ENCODE measurements at regions not wholly inside any gene's neighbourhood (a gene's known extent, or its start where the extent isn't known, plus 50 kb on each side); places are given as distances from the start of the nearest gene placed in this dataset.

- no peak overlapping the region for H3K4me3 Mint-ChIP-seq (ENCODE audit: low read depth)
- H3K27me3 Mint-ChIP-seq (ENCODE audit: low read depth): no peaks in the 10 kb centered on the region
- H3K36me3 Mint-ChIP-seq (ENCODE audit: low read depth): no peaks in the 10 kb centered on the region
- intact Hi-C loops (cut with micrococcal nuclease): no loop called here
- no peak for DNase-seq (ENCODE audit: low spot score)
- no peak overlapping the region for H3K27ac Mint-ChIP-seq
- no peaks in the 10 kb centered on the region for H3K4me1 Mint-ChIP-seq (ENCODE audit: low read depth)
- H3K9me3 Mint-ChIP-seq: peaks cover 9% of the 10 kb centered on the region
These were observed 518.0 kb upstream of the TBX3 start for GRCh38 chr12:115201966-115202365.

GRCh38 chr12:115199831-115200230 is 515.9 kb upstream of the TBX3 start:
- no peaks in the 10 kb centered on the region for H3K27me3 Mint-ChIP-seq (ENCODE audit: low read depth)
- H3K4me3 Mint-ChIP-seq (ENCODE audit: low read depth): no peak overlapping the region
- no peaks in the 10 kb centered on the region for H3K4me1 Mint-ChIP-seq (ENCODE audit: low read depth)
- H3K36me3 Mint-ChIP-seq (ENCODE audit: low read depth): no peaks in the 10 kb centered on the region
- no peak overlapping the region for H3K27ac Mint-ChIP-seq
- peaks cover 9% of the 10 kb centered on the region for H3K9me3 Mint-ChIP-seq
- intact Hi-C loops (cut with micrococcal nuclease): no loop called here
- no peak for DNase-seq (ENCODE audit: low spot score)

GRCh38 chr12:115194857-115195256 is 510.9 kb upstream of the TBX3 start:
- no peak for DNase-seq (ENCODE audit: low spot score)
- no peak overlapping the region for H3K27ac Mint-ChIP-seq

DNA sequence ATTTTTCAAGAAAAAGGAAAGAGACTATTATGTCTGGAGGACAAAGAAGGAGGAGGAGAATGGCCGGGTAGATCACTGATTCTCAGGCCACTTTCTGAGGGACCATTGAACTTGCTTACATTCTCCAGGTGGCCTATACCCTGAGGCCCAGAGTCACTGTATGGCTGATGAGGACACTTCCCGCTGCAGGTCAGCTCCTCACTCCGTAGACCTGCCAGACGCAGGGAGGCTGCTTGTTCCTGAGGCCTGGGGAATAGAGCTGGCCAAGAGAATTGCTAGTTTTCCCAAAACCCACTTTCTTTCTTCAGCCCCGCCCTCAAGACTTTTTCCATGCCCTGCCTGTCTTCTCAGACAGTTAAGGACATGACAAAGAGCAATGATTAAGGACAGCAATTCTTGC is 510.5 kb upstream of the TBX3 start:
- Mint-ChIP-seq H3K27me3 (ENCODE audit: low read depth) (no peaks in the 10 kb centered on the region), H3K27ac (no peak overlapping the region), H3K36me3 (ENCODE audit: low read depth) (no peaks in the 10 kb centered on the region), H3K4me1 (ENCODE audit: low read depth) (no peaks in the 10 kb centered on the region), H3K9me3 (peaks cover 8% of the 10 kb centered on the region), H3K4me3 (ENCODE audit: low read depth) (no peak overlapping the region)
- no peak for DNase-seq (ENCODE audit: low spot score)
- intact Hi-C loops (cut with micrococcal nuclease): no loop called here

More at GRCh38 chr12:115194857-115195256, 510.9 kb upstream of the TBX3 start:
- H3K9me3 Mint-ChIP-seq: peaks cover 9% of the 10 kb centered on the region
- no peak overlapping the region for H3K4me3 Mint-ChIP-seq (ENCODE audit: low read depth)
- intact Hi-C loops (cut with micrococcal nuclease): no loop called here
- no peaks in the 10 kb centered on the region for H3K27me3 Mint-ChIP-seq (ENCODE audit: low read depth)
- no peaks in the 10 kb centered on the region for H3K4me1 Mint-ChIP-seq (ENCODE audit: low read depth)
- no peaks in the 10 kb centered on the region for H3K36me3 Mint-ChIP-seq (ENCODE audit: low read depth)

GRCh38 chr12:115191342-115191741 is 507.4 kb upstream of the TBX3 start:
- Mint-ChIP-seq H3K27me3 (ENCODE audit: low read depth) (no peaks in the 10 kb centered on the region), H3K27ac (no peak overlapping the region), H3K36me3 (ENCODE audit: low read depth) (no peaks in the 10 kb centered on the region), H3K4me3 (ENCODE audit: low read depth) (no peak overlapping the region), H3K9me3 (peaks cover 4% of the 10 kb centered on the region), H3K4me1 (ENCODE audit: low read depth) (no peaks in the 10 kb centered on the region)
- intact Hi-C loops (cut with micrococcal nuclease): no loop called here
- DNase-seq (ENCODE audit: low spot score): no peak

GRCh38 chr12:115190010-115190770 is 506.2 kb upstream of the TBX3 start:
- no peaks in the 10 kb centered on the region for H3K4me1 Mint-ChIP-seq (ENCODE audit: low read depth)
- no peak for DNase-seq (ENCODE audit: low spot score)
- no peak overlapping the region for H3K27ac Mint-ChIP-seq
- intact Hi-C loops (cut with micrococcal nuclease): no loop called here
- no peaks in the 10 kb centered on the region for H3K36me3 Mint-ChIP-seq (ENCODE audit: low read depth)
- H3K27me3 Mint-ChIP-seq (ENCODE audit: low read depth): no peaks in the 10 kb centered on the region
- no peak overlapping the region for H3K4me3 Mint-ChIP-seq (ENCODE audit: low read depth)
- peaks cover 4% of the 10 kb centered on the region for H3K9me3 Mint-ChIP-seq

DNA sequence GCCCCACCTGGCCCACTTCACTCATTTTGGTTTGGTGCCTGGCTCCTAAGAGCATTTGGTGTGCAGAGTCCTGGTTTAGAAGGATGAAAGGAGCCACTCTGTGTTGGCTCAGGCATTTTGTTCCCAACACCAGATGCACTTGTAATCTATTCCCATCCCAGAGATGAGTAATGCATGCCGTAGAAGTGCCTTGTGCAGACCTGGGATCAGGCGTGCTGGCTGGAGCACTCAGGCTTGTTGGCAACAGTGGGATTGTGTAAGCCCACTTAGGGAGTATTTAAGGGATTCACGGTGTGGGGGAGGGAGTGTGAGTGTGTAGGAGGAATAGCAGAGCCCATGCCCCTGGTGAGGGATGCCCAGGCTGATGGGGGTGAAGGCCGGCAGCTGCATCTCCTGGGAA is 501.5 kb upstream of the TBX3 start:
- H3K36me3 Mint-ChIP-seq (ENCODE audit: low read depth): no peaks in the 10 kb centered on the region
- no peaks in the 10 kb centered on the region for H3K4me1 Mint-ChIP-seq (ENCODE audit: low read depth)
- H3K27me3 Mint-ChIP-seq (ENCODE audit: low read depth): no peaks in the 10 kb centered on the region
- intact Hi-C loops (cut with micrococcal nuclease): no loop called here
- no peak for DNase-seq (ENCODE audit: low spot score)
- H3K9me3 Mint-ChIP-seq: peaks cover 16% of the 10 kb centered on the region
- H3K27ac Mint-ChIP-seq: no peak overlapping the region
- no peak overlapping the region for H3K4me3 Mint-ChIP-seq (ENCODE audit: low read depth)

GRCh38 chr12:115183752-115184151 is 499.8 kb upstream of the TBX3 start:
- Mint-ChIP-seq H3K9me3 (peaks cover 16% of the 10 kb centered on the region), H3K36me3 (ENCODE audit: low read depth) (no peaks in the 10 kb centered on the region), H3K4me1 (ENCODE audit: low read depth) (no peaks in the 10 kb centered on the region), H3K27ac (no peak overlapping the region), H3K27me3 (ENCODE audit: low read depth) (no peaks in the 10 kb centered on the region), H3K4me3 (ENCODE audit: low read depth) (no peak overlapping the region)
- intact Hi-C loops (cut with micrococcal nuclease): no loop called here
- DNase-seq (ENCODE audit: low spot score): no peak

DNA sequence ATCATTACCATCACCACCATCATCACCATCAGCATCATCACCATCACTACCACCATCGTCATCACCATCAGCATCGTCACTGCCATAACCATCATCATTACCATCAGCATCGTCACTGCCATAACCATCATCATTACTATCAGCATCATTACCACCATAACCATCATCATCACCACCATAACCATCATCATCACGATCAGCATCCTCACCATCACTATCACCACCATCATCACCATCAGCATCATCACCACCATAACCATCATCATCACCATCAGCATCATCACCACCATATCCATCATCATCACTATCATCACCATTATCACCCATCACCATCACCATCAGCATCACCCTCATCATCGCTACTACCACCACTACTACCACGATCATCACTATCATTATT is 493.9 kb upstream of the TBX3 start:
- no peak for DNase-seq (ENCODE audit: low spot score)
- H3K27ac Mint-ChIP-seq: no peak overlapping the region
- H3K9me3 Mint-ChIP-seq: no peaks in the 10 kb centered on the region
- no peak overlapping the region for H3K4me3 Mint-ChIP-seq (ENCODE audit: low read depth)
- intact Hi-C loops (cut with micrococcal nuclease): no loop called here
- no peaks in the 10 kb centered on the region for H3K27me3 Mint-ChIP-seq (ENCODE audit: low read depth)
- no peaks in the 10 kb centered on the region for H3K4me1 Mint-ChIP-seq (ENCODE audit: low read depth)
- no peaks in the 10 kb centered on the region for H3K36me3 Mint-ChIP-seq (ENCODE audit: low read depth)

GRCh38 chr12:115176741-115177400 is 492.9 kb upstream of the TBX3 start:
- H3K9me3 Mint-ChIP-seq: no peaks in the 10 kb centered on the region
- H3K27me3 Mint-ChIP-seq (ENCODE audit: low read depth): no peaks in the 10 kb centered on the region
- DNase-seq (ENCODE audit: low spot score): no peak
- no peak overlapping the region for H3K27ac Mint-ChIP-seq
- no peaks in the 10 kb centered on the region for H3K36me3 Mint-ChIP-seq (ENCODE audit: low read depth)
- no peaks in the 10 kb centered on the region for H3K4me1 Mint-ChIP-seq (ENCODE audit: low read depth)
- intact Hi-C loops (cut with micrococcal nuclease): no loop called here
- no peak overlapping the region for H3K4me3 Mint-ChIP-seq (ENCODE audit: low read depth)

- H3K27me3 Mint-ChIP-seq (ENCODE audit: low read depth): no peaks in the 10 kb centered on the region
- no peak for DNase-seq (ENCODE audit: low spot score)
- H3K27ac Mint-ChIP-seq: no peak overlapping the region
- H3K4me1 Mint-ChIP-seq (ENCODE audit: low read depth): no peaks in the 10 kb centered on the region
- intact Hi-C loops (cut with micrococcal nuclease): no loop called here
- peaks cover 4% of the 10 kb centered on the region for H3K9me3 Mint-ChIP-seq
- no peaks in the 10 kb centered on the region for H3K36me3 Mint-ChIP-seq (ENCODE audit: low read depth)
- H3K4me3 Mint-ChIP-seq (ENCODE audit: low read depth): no peak overlapping the region
These were observed 490.9 kb upstream of the TBX3 start for GRCh38 chr12:115174920-115175319.

DNA sequence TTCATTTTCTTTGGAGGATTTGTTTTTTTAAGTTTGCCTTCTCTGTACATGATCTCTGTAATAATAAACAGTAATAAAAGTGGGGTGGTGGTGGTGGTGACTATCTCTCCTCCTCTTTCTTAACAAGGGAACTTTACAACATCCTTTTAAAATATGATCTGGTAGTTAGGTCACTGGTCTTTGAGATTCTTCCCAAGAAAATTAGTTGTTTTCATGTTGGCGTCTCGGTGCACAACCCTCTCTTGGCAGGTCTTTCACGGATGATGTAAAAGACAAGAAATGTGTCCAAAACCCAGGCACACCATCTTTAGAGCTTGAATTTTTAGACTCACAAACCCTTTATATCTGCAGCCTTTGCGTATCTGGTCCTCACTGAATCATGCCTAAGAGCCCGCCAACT is 488.5 kb upstream of the TBX3 start:
- Mint-ChIP-seq H3K27me3 (ENCODE audit: low read depth) (no peaks in the 10 kb centered on the region), H3K27ac (no peak overlapping the region), H3K4me1 (ENCODE audit: low read depth) (no peaks in the 10 kb centered on the region), H3K36me3 (ENCODE audit: low read depth) (no peaks in the 10 kb centered on the region), H3K9me3 (peaks cover 8% of the 10 kb centered on the region), H3K4me3 (ENCODE audit: low read depth) (no peak overlapping the region)
- no peak for DNase-seq (ENCODE audit: low spot score)
- intact Hi-C loops (cut with micrococcal nuclease): no loop called here

- Mint-ChIP-seq H3K27ac (no peak overlapping the region), H3K27me3 (ENCODE audit: low read depth) (no peaks in the 10 kb centered on the region), H3K4me3 (ENCODE audit: low read depth) (no peak overlapping the region), H3K36me3 (ENCODE audit: low read depth) (no peaks in the 10 kb centered on the region), H3K9me3 (peaks cover 10% of the 10 kb centered on the region), H3K4me1 (ENCODE audit: low read depth) (no peaks in the 10 kb centered on the region)
- DNase-seq (ENCODE audit: low spot score): no peak
- intact Hi-C loops (cut with micrococcal nuclease): no loop called here
These were observed 486.0 kb upstream of the TBX3 start for GRCh38 chr12:115169981-115170380.

Measured in activated T-helper 2 cell treated with anti-CD3 and anti-CD28 coated beads, Interferon-gamma antibody, Interleukin-2, Interleukin-4, amounts not matched to agents 10 μg/mL and 5 μg/mL and 100 μg/mL, durations not matched to agents 14 hours and 24 hours and 36 hours (primary cell).